ENCODE measurements at regions not wholly inside any gene's neighbourhood (a gene's known extent, or its start where the extent isn't known, plus 50 kb on each side); places are given as distances from the start of the nearest gene placed in this dataset.

GRCh38 chr6:156562019-156562418 lies 215.2 kb upstream of the ARID1B start:
- DNase-seq: no peak

GRCh38 chr6:156560476-156560875 lies 216.7 kb upstream of the ARID1B start:
- DNase-seq: no peak

- no peak for DNase-seq
These were observed 218.0 kb upstream of the ARID1B start for GRCh38 chr6:156559162-156559690.

GRCh38 chr6:156557911-156558259 lies 219.3 kb upstream of the ARID1B start:
- DNase-seq: no peak

- peak; percentile 40 for DNase-seq
These were observed 219.8 kb upstream of the ARID1B start for GRCh38 chr6:156557251-156557910.

- no peak for DNase-seq
These were observed 220.4 kb upstream of the ARID1B start for GRCh38 chr6:156556811-156557210.

- DNase-seq: no peak
These were observed 222.1 kb upstream of the ARID1B start for GRCh38 chr6:156555116-156555515.

- no peak for DNase-seq
These were observed 223.0 kb upstream of the ARID1B start for GRCh38 chr6:156554160-156554559.

- no peak for DNase-seq
These were observed 224.3 kb upstream of the ARID1B start for GRCh38 chr6:156552849-156553248.

- DNase-seq: no peak
These were observed 226.2 kb upstream of the ARID1B start for GRCh38 chr6:156550949-156551348.

GRCh38 chr6:156545931-156546330 lies 231.2 kb upstream of the ARID1B start:
- DNase-seq: no peak

- DNase-seq: no peak
These were observed 232.2 kb upstream of the ARID1B start for GRCh38 chr6:156545021-156545420.

GRCh38 chr6:156544046-156544445 lies 233.1 kb upstream of the ARID1B start:
- DNase-seq: no peak

GRCh38 chr6:156543431-156543830 lies 233.7 kb upstream of the ARID1B start:
- no peak for DNase-seq

- no peak for DNase-seq
These were observed 238.1 kb upstream of the ARID1B start for GRCh38 chr6:156538875-156539660.

- no peak for DNase-seq
These were observed 242.6 kb upstream of the ARID1B start for GRCh38 chr6:156534594-156534993.

GRCh38 chr6:156533872-156534524 lies 243.2 kb upstream of the ARID1B start:
- no peak for DNase-seq

- no peak for DNase-seq
These were observed 251.1 kb upstream of the ARID1B start for GRCh38 chr6:156526081-156526480.

GRCh38 chr6:156525541-156525940 lies 251.6 kb upstream of the ARID1B start:
- DNase-seq: no peak

GRCh38 chr6:156519940-156520339 lies 257.2 kb upstream of the ARID1B start:
- DNase-seq: no peak

- DNase-seq: no peak
These were observed 260.1 kb upstream of the ARID1B start for GRCh38 chr6:156517088-156517487.

- no peak for DNase-seq
These were observed 261.9 kb upstream of the ARID1B start for GRCh38 chr6:156515242-156515641.

GRCh38 chr6:156513504-156513903 lies 263.7 kb upstream of the ARID1B start:
- DNase-seq: no peak

Measured in occipital lobe (tissue), 1 donor.